GM12878 (cell line): ENCODE measurements at regions not wholly inside any gene's neighbourhood (a gene's known extent, or its start where the extent isn't known, plus 50 kb on each side); places are given as distances from the start of the nearest gene placed in this dataset.

Experiments used
- ATAC-seq: fragments of 200-7000 bp; cut with Tn5 transposase; 3 replicates; pipeline ENCODE4 v1.9.1; 2020; ENCODE audit warnings: mild to moderate bottlenecking, moderate library complexity
- BruUV-seq: library from RNA; stranded (reverse); fragments of 400-500 nt; replicated peaks from 2 replicates; lab custom pipeline; 2021; lab: Mats Ljungman, UMichigan
- CTCF ChIA-PET: fragments of 300-600 bp; sonication (Branson Sonifier 250); formaldehyde crosslinking; extraction: SDS; loops from one replicate; lab custom pipeline; 2021; ENCODE audit warnings: inconsistent platforms; lab: Yijun Ruan, JAX
- POLR2A ChIA-PET: fragments of 350-600 bp; formaldehyde crosslinking; extraction: SDS; loops from one replicate; lab custom pipeline; 2021; ENCODE audit warnings: inconsistent platforms; lab: Charles Lee
- RAD21 ChIA-PET: fragments of 300-600 bp; sonication (Branson Sonifier 250); formaldehyde crosslinking; loops from one replicate; lab custom pipeline; 2023; ENCODE audit warnings: antibody characterized with exemption; ENCODE audit not compliant: unreplicated experiment; lab: Charles Lee
- SMC1A ChIA-PET: fragments of 300-600 bp; sonication (Branson Sonifier 250); formaldehyde crosslinking; loops from one replicate; lab custom pipeline; 2023; ENCODE audit not compliant: unreplicated experiment, uncharacterized antibody; lab: Charles Lee
- DNase-seq: peaks from one replicate; pipeline ENCODE4 v3.0.0-alpha.2; 2011; ENCODE audit warnings: low read depth, low spot score
- FAIRE-seq: peaks from 3 replicates; lab custom pipeline; 2011; peaks lifted over from hg19 to GRCh38; lab: Jason Lieb, UNC
- H2AFZ ChIP-seq: 2 replicates; pipeline ENCODE4 v1.6.0; 2011; ENCODE audit warnings: low read depth, low read length, control low read depth; ENCODE audit not compliant: control insufficient read depth
- H3K27ac ChIP-seq: 2 replicates; pipeline ENCODE4 v1.5.1; 2011; ENCODE audit warnings: control low read depth; ENCODE audit not compliant: control insufficient read depth, insufficient read depth
- H3K27me3 ChIP-seq, 2 experiments: replicated peaks in 1 of 2; 2 replicates each; pipeline versions ENCODE4 v1.6.0 to v1.6.1; 2011; ENCODE audit warnings: low read length in 1 of 2; ENCODE audit not compliant: control insufficient read depth in 2 of 2, insufficient read depth in 2 of 2
- H3K36me3 ChIP-seq, 2 experiments: 2 replicates each; pipeline ENCODE4 v1.5.1; 2011; ENCODE audit warnings: low read length in 1 of 2; ENCODE audit not compliant: control insufficient read depth in 2 of 2, insufficient read depth in 2 of 2
- H3K4me1 ChIP-seq: 2 replicates; pipeline ENCODE4 v1.6.1; 2011; ENCODE audit warnings: mild to moderate bottlenecking, low read length, moderate library complexity, mixed read lengths; ENCODE audit not compliant: control insufficient read depth, insufficient read depth
- H3K4me2 ChIP-seq: 2 replicates; pipeline ENCODE4 v1.6.0; 2011; ENCODE audit warnings: control low read depth; ENCODE audit not compliant: control insufficient read depth, insufficient read depth
- H3K4me3 ChIP-seq: fragments of 200-600 bp; sonication (generic); 2 replicates; pipeline ENCODE4 v1.5.1; 2016
- H3K79me2 ChIP-seq: 2 replicates; pipeline ENCODE4 v1.6.0; 2011; ENCODE audit warnings: low read length; ENCODE audit not compliant: control insufficient read depth, insufficient read depth
- H3K9ac ChIP-seq: 2 replicates; pipeline ENCODE4 v1.8.0; 2011; ENCODE audit warnings: low read length, control low read depth, mixed read lengths; ENCODE audit not compliant: control insufficient read depth, insufficient read depth
- H3K9me3 ChIP-seq: replicated peaks from 3 replicates; pipeline ENCODE4 v1.5.1; 2011; ENCODE audit warnings: mild to moderate bottlenecking, low read length; ENCODE audit not compliant: control insufficient read depth, insufficient read depth
- H4K20me1 ChIP-seq: 2 replicates; pipeline ENCODE4 v1.6.0; 2011; ENCODE audit not compliant: control insufficient read depth, insufficient read depth
- FOS ChIP-seq: IDR thresholded peaks from 3 replicates; pipeline ENCODE4 v1.6.1; 2011; ENCODE audit warnings: borderline replicate concordance; ENCODE audit not compliant: insufficient read length; ENCODE audit errors: extremely low read depth
- HSF1 ChIP-seq: fragments of 150-350 bp; IDR thresholded peaks from 2 replicates; pipeline ENCODE4 v1.6.1; 2014; ENCODE audit warnings: mild to moderate bottlenecking, low read depth, low read length
- JUNB ChIP-seq: IDR thresholded peaks from 2 replicates; pipeline ENCODE4 v1.6.1; 2016; ENCODE audit warnings: antibody characterized with exemption, mild to moderate bottlenecking
- PAX8 ChIP-seq: fragments of 450-650 bp; IDR thresholded peaks from 2 replicates; pipeline ENCODE4 v1.6.1; 2017; ENCODE audit warnings: mild to moderate bottlenecking, moderate library complexity
- RELB ChIP-seq: fragments of 450-650 bp; IDR thresholded peaks from 2 replicates; pipeline ENCODE4 v1.6.1; 2017; ENCODE audit warnings: low read depth, mild to moderate bottlenecking, moderate library complexity
- SREBF2 ChIP-seq: IDR thresholded peaks from 2 replicates; pipeline ENCODE4 v1.6.1; 2012; ENCODE audit warnings: mild to moderate bottlenecking, low read length
- SRF ChIP-seq, 2 experiments: IDR thresholded peaks; 2 replicates each; pipeline ENCODE4 v1.6.1; 2011; ENCODE audit warnings: low read depth in 2 of 2, low read length in 2 of 2, mild to moderate bottlenecking in 1 of 2, moderate library complexity in 1 of 2
- WGBS: methylation state at CpG from one replicate; pipeline ENCODE4 v1.1.6; 2016; ENCODE audit warnings: low lambda C conversion rate; ENCODE audit not compliant: insufficient replicate concordance, insufficient coverage; ENCODE audit errors: missing lambda C conversion rate; 5-methylcytosine and 5-hydroxymethylcytosine counted together
- in situ Hi-C: fragments of 300-500 bp; cut with MboI; formaldehyde crosslinking; loops from 9 replicates; pipeline ENCODE4 v1.14.3; 2018; ENCODE audit warnings: mixed read lengths
- intact Hi-C: fragments of 100-400 bp; cut with micrococcal nuclease; formaldehyde crosslinking; loops from one replicate; pipeline ENCODE4 v1.14.2; 2022; ENCODE audit not compliant: unreplicated experiment

DNA sequence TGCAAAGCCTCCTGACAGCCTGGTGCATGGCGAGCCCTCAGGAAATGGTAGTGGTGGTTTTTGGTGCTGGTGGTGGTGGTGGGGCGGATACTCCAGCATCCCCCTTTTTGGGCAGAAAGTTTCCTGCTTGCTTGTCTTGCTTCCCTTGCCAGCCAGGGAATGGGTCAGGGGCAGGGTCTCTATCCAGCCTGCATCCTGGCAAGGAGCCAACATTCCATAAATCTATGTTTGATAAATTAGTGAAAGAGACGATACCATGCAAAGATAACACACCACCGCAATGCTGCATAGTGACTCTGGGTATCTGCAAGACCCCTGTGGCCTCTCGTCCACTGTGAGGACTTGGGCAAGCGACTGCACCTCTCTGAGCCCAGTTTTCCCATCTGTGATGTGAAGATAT lies 246.2 kb downstream of the LRFN2 start:
- TF ChIP-seq RELB (no peak), PAX8 (no peak), JUNB (no peak), SRF (IDR thresholded peaks at IDR 0.05; ENCODE audit: low read depth in 2 of 2, low read length in 2 of 2) (no peak), FOS (no peak), SREBF2 (no peak), HSF1 (no peak)
- ChIA-PET POLR2A (no interaction called here), CTCF (interaction anchor here (0.6 kb wide), 1 partner anchor 12 kb away, joined by 3 read pairs; no protein-coding TSS in a partner anchor), SMC1A (no interaction called here), RAD21 (no interaction called here)
- no peak overlapping the region for H3K4me3 ChIP-seq
- no peaks in the 10 kb centered on the region for H3K36me3 ChIP-seq
- no peaks in the 10 kb centered on the region for H4K20me1 ChIP-seq
- H3K79me2 ChIP-seq, result no peaks in the 10 kb centered on the region
- no peak overlapping the region for H2AFZ ChIP-seq
- BruUV-seq, result no TSS peak
- peaks cover 0 to 3% of the 10 kb centered on the region in 2 experiments; a peak in 2 of 4 replicates for H3K27me3 ChIP-seq
- ATAC-seq, result no peak
- no peak for DNase-seq
- H3K4me1 ChIP-seq, result no peaks in the 10 kb centered on the region
- in situ Hi-C loops, result no loop called here
- no peak overlapping the region for H3K9ac ChIP-seq
- no peaks in the 10 kb centered on the region for H3K9me3 ChIP-seq
- FAIRE-seq, result no peak
- H3K27ac ChIP-seq, result no peak overlapping the region
- intact Hi-C loops, result no loop called here
- WGBS, result 26% methylated on average over 6 of the region's 6 CpGs
- H3K4me2 ChIP-seq, result no peak overlapping the region
